IMR-90 (cell line): ENCODE measurements at regions not wholly inside any gene's neighbourhood (a gene's known extent, or its start where the extent isn't known, plus 50 kb on each side); places are given as distances from the start of the nearest gene placed in this dataset.

Source experiments
- ATAC-seq: fragments of 200-7000 bp; cut with Tn5 transposase; 2 replicates; pipeline ENCODE4 v1.9.1; 2020; ENCODE audit warnings: low read depth, mild to moderate bottlenecking, moderate library complexity
- BruUV-seq: library from RNA; stranded (reverse); fragments of 400-500 nt; replicated peaks from 2 replicates; lab custom pipeline; 2021; lab: Mats Ljungman, UMichigan
- CTCF ChIA-PET: fragments of 300-600 bp; formaldehyde crosslinking; extraction: SDS; loops from one replicate; lab custom pipeline; 2021; ENCODE audit warnings: antibody characterized with exemption; lab: Yijun Ruan, JAX
- POLR2A ChIA-PET: fragments of 300-600 bp; sonication (Branson Sonifier 250); formaldehyde crosslinking; loops from one replicate; lab custom pipeline; 2022; ENCODE audit warnings: antibody characterized with exemption; ENCODE audit not compliant: unreplicated experiment; lab: Charles Lee
- DNase-seq: peaks from one replicate; pipeline ENCODE4 v3.0.0; 2013
- H2AFZ ChIP-seq: replicated peaks from 2 replicates; pipeline ENCODE3; 2013; ENCODE audit warnings: low read length, mild to moderate bottlenecking; ENCODE audit not compliant: poor library complexity
- H2AK5ac ChIP-seq: 2 replicates; pipeline ENCODE4 v1.6.1; 2013; ENCODE audit warnings: low read depth, low read length, inconsistent platforms
- H2AK9ac ChIP-seq: replicated peaks from 2 replicates; pipeline ENCODE3; 2013; ENCODE audit warnings: mild to moderate bottlenecking, low read depth, low read length, moderate library complexity; ENCODE audit not compliant: poor library complexity
- H2BK120ac ChIP-seq: 2 replicates; pipeline ENCODE4 v1.6.1; 2013; ENCODE audit warnings: low read depth, low read length, inconsistent platforms
- H2BK15ac ChIP-seq: 3 replicates; pipeline ENCODE4 v1.6.1; 2013; ENCODE audit warnings: low read depth, low read length, inconsistent platforms
- H2BK20ac ChIP-seq: 2 replicates; pipeline ENCODE4 v1.6.1; 2013; ENCODE audit warnings: low read depth, mild to moderate bottlenecking, inconsistent platforms, low read length, moderate library complexity
- H2BK5ac ChIP-seq: 2 replicates; pipeline ENCODE4 v1.6.1; 2013; ENCODE audit warnings: mild to moderate bottlenecking, low read depth, low read length, inconsistent platforms; ENCODE audit not compliant: poor library complexity, severe bottlenecking
- H3K14ac ChIP-seq: replicated peaks from 2 replicates; pipeline ENCODE4 v1.6.1; 2013; ENCODE audit warnings: low read depth, low read length, inconsistent platforms
- H3K18ac ChIP-seq: 2 replicates; pipeline ENCODE4 v1.6.1; 2013; ENCODE audit warnings: low read depth, low read length, control low read depth
- H3K23ac ChIP-seq: 2 replicates; pipeline ENCODE4 v1.6.1; 2013; ENCODE audit warnings: low read depth, low read length, inconsistent platforms
- H3K27ac ChIP-seq: 2 replicates; pipeline ENCODE4 v1.5.1; 2013; ENCODE audit warnings: mild to moderate bottlenecking, control low read depth, low read length; ENCODE audit not compliant: insufficient read depth
- H3K27me3 ChIP-seq: 2 replicates; pipeline ENCODE4 v1.6.1; 2013; ENCODE audit warnings: low read length; ENCODE audit not compliant: control insufficient read depth, insufficient read depth
- H3K36me3 ChIP-seq: 2 replicates; pipeline ENCODE4 v1.6.1; 2013; ENCODE audit warnings: low read length, mixed read lengths; ENCODE audit not compliant: control insufficient read depth, insufficient read depth
- H3K4ac ChIP-seq: 2 replicates; pipeline ENCODE4 v1.6.1; 2013; ENCODE audit warnings: low read depth, low read length, inconsistent platforms
- H3K4me1 ChIP-seq: 2 replicates; pipeline ENCODE4 v1.6.1; 2013; ENCODE audit warnings: low read length, mixed read lengths; ENCODE audit not compliant: control insufficient read depth, insufficient read depth
- H3K4me2 ChIP-seq: 2 replicates; pipeline ENCODE4 v1.6.1; 2013; ENCODE audit warnings: low read depth, mild to moderate bottlenecking, control low read depth, low read length, moderate library complexity
- H3K4me3 ChIP-seq: 2 replicates; pipeline ENCODE4 v1.5.1; 2013; ENCODE audit warnings: low read depth, mild to moderate bottlenecking, control low read depth, low read length, moderate library complexity; ENCODE audit not compliant: insufficient read depth
- H3K56ac ChIP-seq: 2 replicates; pipeline ENCODE4 v1.6.1; 2013; ENCODE audit warnings: low read length, inconsistent platforms; ENCODE audit not compliant: insufficient read depth; ENCODE audit errors: extremely low read depth
- H3K79me1 ChIP-seq, 2 experiments: 2 replicates each; pipeline ENCODE4 v1.6.1; 2013; ENCODE audit warnings: low read length in 2 of 2, inconsistent platforms in 1 of 2, low read depth in 1 of 2
- H3K9ac ChIP-seq: 2 replicates; pipeline ENCODE4 v1.6.1; 2013; ENCODE audit warnings: low read depth, low read length, control low read depth
- H3K9me1 ChIP-seq: 2 replicates; pipeline ENCODE4 v1.6.1; 2013; ENCODE audit warnings: low read length, inconsistent platforms; ENCODE audit not compliant: insufficient read depth
- H3K9me3 ChIP-seq: 2 replicates; pipeline ENCODE4 v1.6.1; 2013; ENCODE audit warnings: low read length; ENCODE audit not compliant: control insufficient read depth, insufficient read depth
- H4K20me1 ChIP-seq: 2 replicates; pipeline ENCODE4 v1.6.1; 2013; ENCODE audit warnings: low read length, inconsistent platforms; ENCODE audit not compliant: insufficient read depth
- H4K5ac ChIP-seq: 2 replicates; pipeline ENCODE4 v1.6.1; 2013; ENCODE audit warnings: mild to moderate bottlenecking, low read depth, low read length, control low read depth
- H4K8ac ChIP-seq, 2 experiments: 2 replicates each; pipeline ENCODE4 v1.6.1; 2013; ENCODE audit warnings: low read depth in 2 of 2, low read length in 2 of 2, control low read depth in 1 of 2, inconsistent platforms in 1 of 2
- H4K91ac ChIP-seq: 2 replicates; pipeline ENCODE4 v1.6.1; 2013; ENCODE audit warnings: low read depth, low read length, inconsistent platforms; ENCODE audit not compliant: insufficient read depth
- BHLHE40 ChIP-seq: fragments of 150-350 bp; IDR thresholded peaks from 2 replicates; pipeline ENCODE4 v1.6.1; 2016; ENCODE audit warnings: mild to moderate bottlenecking, low read depth, low read length
- MAFK ChIP-seq: IDR thresholded peaks from 2 replicates; pipeline ENCODE4 v1.6.1; 2012; ENCODE audit warnings: low read depth, low read length, improper control_type of control experiment
- MAZ ChIP-seq: IDR thresholded peaks from 2 replicates; pipeline ENCODE4 v1.6.1; 2012; ENCODE audit warnings: low read depth, mild to moderate bottlenecking, low read length, improper control_type of control experiment, moderate library complexity, borderline replicate concordance
- MXI1 ChIP-seq: IDR thresholded peaks from 2 replicates; pipeline ENCODE4 v1.6.1; 2012; ENCODE audit warnings: low read depth, mild to moderate bottlenecking, low read length, moderate library complexity, borderline replicate concordance
- RCOR1 ChIP-seq: IDR thresholded peaks from 2 replicates; pipeline ENCODE4 v1.6.1; 2012; ENCODE audit warnings: mild to moderate bottlenecking, low read length, improper control_type of control experiment; ENCODE audit not compliant: insufficient replicate concordance
- dilution Hi-C: fragments of 300-500 bp; cut with HindIII; formaldehyde crosslinking; loops from one replicate; pipeline ENCODE4 v1.14.3; 2018; ENCODE audit warnings: low sequenced_read_pairs; ENCODE audit not compliant: unreplicated experiment
- in situ Hi-C: fragments of 300-500 bp; cut with MboI; formaldehyde crosslinking; loops from 3 replicates; pipeline ENCODE4 v1.14.3; 2019; ENCODE audit warnings: low sequenced_read_pairs, inconsistent platforms, mixed read lengths
- intact Hi-C: fragments of 100-400 bp; cut with micrococcal nuclease; formaldehyde crosslinking; loops from 2 replicates; pipeline ENCODE4 v1.10.0; 2022

- Histone ChIP-seq H3K18ac (no peak overlapping the region), H4K8ac (no peak overlapping the region), H4K91ac (no peak overlapping the region), H2AK9ac (no peak overlapping the region), H2BK120ac (no peak overlapping the region), H3K9ac (no peak overlapping the region), H2BK5ac (no peak overlapping the region), H3K4me2 (no peak overlapping the region), H3K9me1 (no peaks in the 10 kb centered on the region), H3K4me3 (no peak overlapping the region), H3K27me3 (no peaks in the 10 kb centered on the region), H2BK20ac (no peak overlapping the region), H3K23ac (no peak overlapping the region), H3K79me1 (no peaks in the 10 kb centered on the region), H3K14ac (no peak overlapping the region), H3K56ac (no peak overlapping the region), H3K9me3 (peaks cover 20% of the 10 kb centered on the region), H2AFZ (no peak overlapping the region), H3K4ac (no peak overlapping the region), H3K27ac (no peak overlapping the region), H2BK15ac (no peak overlapping the region), H3K36me3 (no peaks in the 10 kb centered on the region), H3K4me1 (no peaks in the 10 kb centered on the region), H2AK5ac (no peak overlapping the region), H4K20me1 (no peaks in the 10 kb centered on the region), H4K5ac (no peak overlapping the region)
- dilution Hi-C loops (no loop called here), intact Hi-C loops (no loop called here), in situ Hi-C loops (no loop called here)
- BruUV-seq: no TSS peak
- TF ChIP-seq MAFK (no peak), MXI1 (no peak), BHLHE40 (no peak), RCOR1 (no peak), MAZ (no peak)
- POLR2A ChIA-PET: no interaction called here
- no peak for DNase-seq
- CTCF ChIA-PET: no interaction called here
- no peak for ATAC-seq
These were observed 217.9 kb downstream of the OTUD1 start for GRCh38 chr10:23656735-23657134.
